HCT116 (cell line): ENCODE measurements at regions not wholly inside any gene's neighbourhood (a gene's known extent, or its start where the extent isn't known, plus 50 kb on each side); places are given as distances from the start of the nearest gene placed in this dataset.

Experiments used
- POLR2A ChIP-seq: IDR thresholded peaks from 2 replicates; pipeline ENCODE4 v1.7.0; 2011; ENCODE audit warnings: borderline replicate concordance; ENCODE audit not compliant: insufficient read depth, insufficient read length; ENCODE audit errors: extremely low read depth
- TCF7L2 ChIP-seq: IDR thresholded peaks from 2 replicates; pipeline ENCODE4 v1.7.0; 2011; ENCODE audit warnings: borderline replicate concordance, inconsistent platforms; ENCODE audit not compliant: insufficient read depth, insufficient read length; ENCODE audit errors: extremely low read depth
- TF ChIP-seq, protein P1 (sequence below), 3 experiments: fragments of 200-600 bp in 1 of 3; sonication (generic) in 1 of 3; IDR thresholded peaks in 2 of 3; conservative IDR thresholded peaks in 1 of 3; 2 replicates each; pipeline ENCODE4 v1.5.1; 2012 to 2017; ENCODE audit warnings: low read depth in 2 of 3, low read length in 2 of 3, antibody characterized with exemption in 1 of 3, borderline replicate concordance in 1 of 3, control low read depth in 1 of 3, mild to moderate bottlenecking in 1 of 3, mixed read lengths in 1 of 3, mixed run types in 1 of 3, moderate library complexity in 1 of 3; ENCODE audit not compliant: insufficient read depth in 1 of 3
- TF ChIP-seq, protein P2 (sequence below): IDR thresholded peaks from 2 replicates; pipeline ENCODE4 v1.6.1; 2012
- TF ChIP-seq, protein P3 (sequence below): IDR thresholded peaks from 2 replicates; pipeline ENCODE4 v1.6.1; 2011; ENCODE audit warnings: mild to moderate bottlenecking, low read length, moderate library complexity; ENCODE audit not compliant: insufficient replicate concordance; ENCODE audit errors: extremely low read depth

DNA sequence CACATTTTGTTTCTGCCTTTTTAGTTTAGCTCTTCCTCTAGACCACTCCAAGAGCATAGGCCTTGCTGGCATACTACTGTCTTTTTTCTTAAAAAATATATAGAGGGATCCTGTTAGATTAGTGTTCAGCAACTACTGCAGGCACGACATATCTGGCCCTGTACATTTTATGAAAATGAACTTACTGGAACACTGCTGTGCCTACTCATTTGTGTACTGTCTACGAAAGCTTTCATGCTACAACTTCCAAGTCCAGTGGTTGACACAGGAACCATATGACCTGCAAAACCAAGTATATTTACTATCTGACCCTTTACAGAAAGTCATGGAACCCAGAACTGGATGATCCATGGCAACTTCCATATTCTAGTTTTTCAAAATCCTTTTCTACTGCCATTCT, 66.6 kb upstream of the SPTLC3 start:
- TF ChIP-seq, protein P1, sequence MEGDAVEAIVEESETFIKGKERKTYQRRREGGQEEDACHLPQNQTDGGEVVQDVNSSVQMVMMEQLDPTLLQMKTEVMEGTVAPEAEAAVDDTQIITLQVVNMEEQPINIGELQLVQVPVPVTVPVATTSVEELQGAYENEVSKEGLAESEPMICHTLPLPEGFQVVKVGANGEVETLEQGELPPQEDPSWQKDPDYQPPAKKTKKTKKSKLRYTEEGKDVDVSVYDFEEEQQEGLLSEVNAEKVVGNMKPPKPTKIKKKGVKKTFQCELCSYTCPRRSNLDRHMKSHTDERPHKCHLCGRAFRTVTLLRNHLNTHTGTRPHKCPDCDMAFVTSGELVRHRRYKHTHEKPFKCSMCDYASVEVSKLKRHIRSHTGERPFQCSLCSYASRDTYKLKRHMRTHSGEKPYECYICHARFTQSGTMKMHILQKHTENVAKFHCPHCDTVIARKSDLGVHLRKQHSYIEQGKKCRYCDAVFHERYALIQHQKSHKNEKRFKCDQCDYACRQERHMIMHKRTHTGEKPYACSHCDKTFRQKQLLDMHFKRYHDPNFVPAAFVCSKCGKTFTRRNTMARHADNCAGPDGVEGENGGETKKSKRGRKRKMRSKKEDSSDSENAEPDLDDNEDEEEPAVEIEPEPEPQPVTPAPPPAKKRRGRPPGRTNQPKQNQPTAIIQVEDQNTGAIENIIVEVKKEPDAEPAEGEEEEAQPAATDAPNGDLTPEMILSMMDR (IDR thresholded peaks at IDR 0.05 in 2 of 3, conservative IDR thresholded peaks at IDR 0.05 in 1 of 3; ENCODE audit: borderline replicate concordance in 1 of 3, insufficient read depth in 1 of 3, low read depth in 2 of 3, low read length in 2 of 3), result no peak
- TF ChIP-seq, protein P2, sequence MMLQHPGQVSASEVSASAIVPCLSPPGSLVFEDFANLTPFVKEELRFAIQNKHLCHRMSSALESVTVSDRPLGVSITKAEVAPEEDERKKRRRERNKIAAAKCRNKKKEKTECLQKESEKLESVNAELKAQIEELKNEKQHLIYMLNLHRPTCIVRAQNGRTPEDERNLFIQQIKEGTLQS, result no peak
- TF ChIP-seq TCF7L2 (no peak), POLR2A (no peak)
- TF ChIP-seq, protein P3, sequence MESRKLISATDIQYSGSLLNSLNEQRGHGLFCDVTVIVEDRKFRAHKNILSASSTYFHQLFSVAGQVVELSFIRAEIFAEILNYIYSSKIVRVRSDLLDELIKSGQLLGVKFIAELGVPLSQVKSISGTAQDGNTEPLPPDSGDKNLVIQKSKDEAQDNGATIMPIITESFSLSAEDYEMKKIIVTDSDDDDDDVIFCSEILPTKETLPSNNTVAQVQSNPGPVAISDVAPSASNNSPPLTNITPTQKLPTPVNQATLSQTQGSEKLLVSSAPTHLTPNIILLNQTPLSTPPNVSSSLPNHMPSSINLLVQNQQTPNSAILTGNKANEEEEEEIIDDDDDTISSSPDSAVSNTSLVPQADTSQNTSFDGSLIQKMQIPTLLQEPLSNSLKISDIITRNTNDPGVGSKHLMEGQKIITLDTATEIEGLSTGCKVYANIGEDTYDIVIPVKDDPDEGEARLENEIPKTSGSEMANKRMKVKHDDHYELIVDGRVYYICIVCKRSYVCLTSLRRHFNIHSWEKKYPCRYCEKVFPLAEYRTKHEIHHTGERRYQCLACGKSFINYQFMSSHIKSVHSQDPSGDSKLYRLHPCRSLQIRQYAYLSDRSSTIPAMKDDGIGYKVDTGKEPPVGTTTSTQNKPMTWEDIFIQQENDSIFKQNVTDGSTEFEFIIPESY, result no peak
